GM18520 (cell line): ENCODE measurements at regions not wholly inside any gene's neighbourhood (a gene's known extent, or its start where the extent isn't known, plus 50 kb on each side); places are given as distances from the start of the nearest gene placed in this dataset.

Experiments used
- ATAC-seq: cut with Tn5 transposase; IDR thresholded peaks from one replicate; pipeline ENCODE4 v1.9.1; 2021; ENCODE audit not compliant: unreplicated experiment

DNA sequence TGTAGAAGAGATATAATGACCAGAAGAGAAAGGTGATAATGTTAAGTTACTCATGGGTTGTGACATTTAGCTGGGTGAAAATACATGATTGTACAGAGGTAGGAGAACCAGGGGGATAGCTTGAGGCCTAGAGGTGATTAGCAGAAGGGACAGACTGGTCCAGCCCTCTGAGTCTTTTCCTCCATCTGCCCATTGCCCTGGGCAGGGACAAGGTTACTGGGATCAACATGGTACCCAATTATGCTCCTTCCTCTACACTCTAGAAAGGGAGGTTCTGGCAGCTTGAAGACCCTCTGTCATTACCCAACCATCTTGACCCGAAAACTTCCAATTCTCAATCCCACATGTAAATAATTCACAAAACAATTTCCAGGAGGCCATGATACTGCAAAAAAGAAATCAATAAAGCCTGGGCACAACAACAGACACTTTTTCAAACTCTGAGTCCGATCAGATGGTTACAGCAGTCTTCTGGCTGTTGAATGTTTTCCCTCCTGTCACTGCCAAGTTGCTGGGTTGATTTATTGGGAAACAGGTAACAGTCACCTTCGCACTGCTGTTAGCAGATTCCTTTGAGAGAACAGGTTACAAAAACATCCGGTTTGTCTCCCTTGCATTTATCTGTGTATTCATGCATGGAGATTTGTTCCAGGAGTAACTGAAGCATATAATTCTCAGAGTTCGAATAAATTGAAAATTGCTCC is 239.1 kb upstream of the HTR2A start:
- ATAC-seq: no peak

DNA sequence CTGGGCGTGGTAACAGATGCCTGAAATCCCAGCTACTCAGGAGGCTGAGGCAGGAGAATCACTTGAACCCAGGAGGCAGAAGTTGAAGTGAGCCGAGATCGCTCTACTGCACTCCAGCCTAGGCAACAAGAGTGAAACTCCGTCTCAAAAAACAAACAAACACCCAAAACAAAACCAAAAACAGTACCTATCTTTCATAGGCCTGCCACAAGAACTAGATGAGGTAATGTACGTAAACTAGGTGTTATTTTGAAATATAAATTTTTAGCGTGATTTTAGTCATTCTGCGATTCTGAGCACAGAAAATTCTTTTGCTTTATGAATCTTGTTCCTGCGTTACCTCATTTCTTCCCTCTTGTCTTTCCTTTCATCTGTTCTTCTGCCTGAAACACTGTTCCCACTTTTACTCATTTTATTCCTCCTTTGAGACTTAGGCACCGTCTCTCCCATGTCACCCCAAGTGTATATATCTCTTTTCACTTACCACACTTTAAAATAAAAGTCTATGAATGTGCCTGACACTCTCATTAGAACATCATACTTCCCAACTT is 238.2 kb upstream of the HTR2A start:
- peak; percentile 68 for ATAC-seq

DNA sequence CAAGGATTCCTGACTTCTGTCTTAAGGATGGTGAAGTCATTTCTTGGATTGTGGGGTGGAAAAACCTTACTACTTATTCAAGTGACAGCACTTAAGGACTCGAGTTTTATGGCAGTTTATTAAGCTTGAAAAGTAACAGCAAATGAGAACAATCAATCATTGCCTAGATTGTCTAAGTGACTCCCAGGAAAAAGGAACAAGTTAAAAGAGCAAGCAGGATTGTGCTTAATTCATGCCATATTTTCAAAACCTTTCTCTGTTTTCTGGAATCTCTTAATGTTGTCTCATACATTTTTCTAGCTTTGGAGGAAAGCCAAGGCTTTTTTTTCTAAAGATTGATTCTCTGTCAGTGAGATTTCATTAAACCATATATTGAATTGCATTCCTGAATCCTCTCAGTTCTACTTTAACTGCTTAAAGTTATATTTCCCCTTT is 236.2 kb upstream of the HTR2A start:
- ATAC-seq: no peak

DNA sequence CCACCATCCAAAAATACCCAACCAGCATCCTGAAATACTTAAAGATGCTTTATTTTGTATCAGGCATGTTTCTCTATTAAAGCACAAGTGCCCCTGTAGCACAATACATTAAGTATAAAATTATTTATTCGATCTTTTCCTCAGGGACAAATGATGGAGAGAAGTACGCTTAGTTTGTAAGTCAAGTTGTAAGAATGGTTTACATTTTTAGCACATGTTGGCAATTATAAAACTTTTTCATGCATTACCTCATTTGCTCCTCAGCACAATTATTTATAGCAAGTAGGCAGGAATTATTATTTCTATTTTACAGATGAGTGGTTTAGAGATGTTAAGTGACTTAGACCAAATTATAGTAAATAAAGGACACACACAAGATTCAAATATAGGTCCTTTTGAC is 232.6 kb upstream of the HTR2A start:
- no peak for ATAC-seq

DNA sequence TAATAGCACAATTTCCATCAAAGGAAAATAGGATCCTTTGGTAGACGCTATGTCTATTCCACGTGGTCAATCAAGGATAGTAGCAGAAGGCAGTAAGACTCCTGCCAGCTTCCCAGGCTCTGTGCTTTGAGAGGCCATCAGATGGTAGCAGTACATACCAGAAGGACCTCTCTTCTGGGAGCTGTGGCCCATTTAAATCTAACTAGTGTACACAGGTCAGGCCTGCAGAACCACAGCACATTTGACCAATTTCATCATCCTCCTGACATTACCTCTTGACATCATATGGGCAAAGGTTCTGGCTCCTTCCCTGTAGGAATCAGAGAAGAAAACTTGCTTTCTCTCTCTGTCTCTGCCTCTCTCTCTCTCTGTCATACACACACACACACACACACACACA is 229.6 kb upstream of the HTR2A start:
- ATAC-seq: no peak

DNA sequence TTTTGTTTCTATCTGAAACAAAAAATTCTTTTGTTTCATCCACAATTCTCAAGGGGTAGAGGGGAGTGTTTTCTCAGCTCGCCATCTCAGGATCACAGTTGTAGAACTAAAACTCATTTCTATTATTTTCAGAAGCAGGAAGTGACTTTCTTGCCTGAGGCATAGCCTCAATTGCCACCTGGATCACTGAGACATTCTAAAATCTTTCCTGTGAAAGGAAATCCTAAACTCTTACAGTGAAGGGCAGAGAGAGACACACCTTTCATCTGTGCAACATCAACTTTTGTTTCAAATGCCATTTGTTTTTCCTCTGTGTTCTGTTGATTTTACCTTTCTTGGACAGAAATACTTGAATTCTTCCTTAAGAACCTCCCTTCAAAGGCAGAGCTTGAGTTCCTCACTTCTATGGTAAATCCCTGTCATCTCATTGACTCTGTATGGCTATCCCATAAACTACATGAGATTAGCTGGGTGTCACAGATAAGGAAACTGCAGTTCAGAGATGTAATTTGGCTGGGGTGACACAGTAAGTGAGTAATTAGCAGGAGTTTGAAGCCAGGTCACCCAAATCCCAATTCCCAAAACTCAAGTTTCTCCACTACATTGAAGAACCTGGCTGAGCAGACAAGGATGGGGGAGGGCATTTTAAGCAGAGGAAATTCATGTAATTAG is 224.4 kb upstream of the HTR2A start:
- ATAC-seq: no peak

DNA sequence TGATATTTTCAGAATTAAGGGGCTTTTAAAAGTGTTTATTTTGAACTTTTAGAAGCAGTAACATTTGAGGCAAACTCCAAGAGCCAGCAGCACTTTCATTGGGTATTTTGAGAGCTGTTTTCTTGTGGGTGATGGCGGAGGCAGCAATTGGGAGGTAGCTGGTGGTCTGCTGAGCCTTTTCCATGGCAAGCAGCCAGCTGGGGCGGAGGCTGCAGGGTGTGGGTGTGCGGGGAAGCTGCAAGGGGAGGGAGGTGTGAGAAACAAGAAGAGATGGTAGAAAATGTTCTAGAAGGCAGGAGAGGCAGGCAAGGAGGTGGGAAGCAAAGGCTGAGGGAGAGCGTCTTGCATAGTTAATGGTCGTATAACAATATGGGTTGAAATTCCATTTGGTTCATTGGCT is 223.4 kb upstream of the HTR2A start:
- no peak for ATAC-seq

DNA sequence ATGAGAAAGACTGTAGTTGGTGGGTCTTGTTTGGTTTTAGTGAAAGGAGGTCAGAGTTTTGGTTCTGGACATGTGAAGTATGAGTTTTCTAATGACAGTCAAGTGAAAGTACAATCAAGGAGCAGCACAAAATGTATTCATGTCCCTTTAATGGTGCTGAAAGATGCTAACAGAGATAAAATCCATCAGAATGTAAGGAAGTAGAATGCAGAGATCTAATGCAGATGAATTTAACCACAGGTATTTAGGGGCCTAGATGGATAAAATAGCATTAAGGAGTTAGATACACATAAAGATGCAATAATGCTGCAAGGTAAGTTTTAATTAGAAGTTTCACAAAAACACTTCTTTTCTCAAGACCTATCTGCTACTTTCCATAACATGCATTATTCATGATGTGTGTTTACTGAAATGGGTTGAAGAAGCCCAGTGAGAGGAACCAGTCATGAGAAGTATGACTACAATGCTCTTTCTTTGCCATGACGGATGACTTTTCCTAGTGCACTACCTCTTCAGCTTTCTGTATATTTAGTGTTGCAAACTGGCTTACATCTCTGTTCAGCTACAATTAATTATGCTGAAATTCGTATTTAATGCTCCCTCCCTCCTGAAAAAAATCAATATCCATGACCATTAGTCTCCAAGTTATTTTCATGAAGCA is 222.9 kb upstream of the HTR2A start:
- ATAC-seq: no peak

DNA sequence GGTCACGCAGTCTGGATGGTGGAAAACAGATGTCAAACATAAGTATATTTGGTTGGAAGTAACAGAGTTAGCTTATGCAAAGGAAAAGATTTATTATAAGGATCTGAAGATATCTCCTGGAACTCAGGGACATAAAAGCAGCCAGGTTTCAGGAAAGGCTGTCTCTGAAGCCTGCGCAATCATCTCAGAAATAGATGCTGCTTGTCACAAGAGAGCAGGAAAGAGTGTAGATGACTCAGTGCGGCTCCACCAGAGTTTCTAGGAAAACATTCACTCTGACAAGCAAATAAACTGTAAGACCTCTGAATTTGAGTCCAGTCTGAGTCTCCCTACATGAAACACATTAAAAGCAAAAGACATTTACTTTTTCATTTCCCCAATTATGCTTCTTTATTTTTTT is 220.4 kb upstream of the HTR2A start:
- ATAC-seq: no peak

DNA sequence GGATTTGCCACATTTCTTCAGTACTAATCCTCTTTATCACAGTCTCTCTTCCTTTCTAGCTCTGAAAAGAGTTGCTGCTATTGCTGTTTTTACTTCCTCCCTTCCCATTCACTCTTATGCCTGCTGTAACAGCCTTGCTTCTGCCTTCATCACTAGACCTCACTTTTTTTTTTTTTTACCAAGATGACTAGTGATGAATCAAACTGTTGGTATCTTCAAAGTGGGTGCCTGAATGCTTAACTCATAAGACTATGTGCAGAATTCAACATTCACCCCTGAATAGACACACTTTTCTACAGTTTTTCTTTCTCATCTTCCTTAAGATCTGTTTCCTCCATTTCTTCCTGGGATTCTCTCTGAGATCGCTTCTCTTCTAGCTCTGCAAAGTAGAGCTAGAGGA is 217.2 kb upstream of the HTR2A start:
- no peak for ATAC-seq

DNA sequence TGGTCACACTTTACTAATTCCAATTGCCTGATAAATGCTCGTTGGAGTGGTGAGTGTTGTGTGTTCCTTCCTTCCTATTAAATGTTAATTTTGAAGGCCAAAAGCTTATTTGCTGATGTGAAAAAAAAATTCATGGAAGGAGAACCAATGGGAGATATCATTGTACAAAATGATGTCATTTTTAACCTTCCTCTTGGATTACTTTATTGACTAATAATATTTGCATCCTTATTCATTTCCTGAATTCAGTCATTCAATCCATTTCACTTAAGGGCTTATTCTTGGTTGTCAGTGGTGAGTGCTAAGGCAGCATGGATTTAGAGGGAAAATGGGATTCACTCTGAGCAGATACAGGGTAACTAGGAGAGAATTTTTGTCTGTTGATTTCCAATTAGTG is 216.0 kb upstream of the HTR2A start:
- ATAC-seq: no peak

DNA sequence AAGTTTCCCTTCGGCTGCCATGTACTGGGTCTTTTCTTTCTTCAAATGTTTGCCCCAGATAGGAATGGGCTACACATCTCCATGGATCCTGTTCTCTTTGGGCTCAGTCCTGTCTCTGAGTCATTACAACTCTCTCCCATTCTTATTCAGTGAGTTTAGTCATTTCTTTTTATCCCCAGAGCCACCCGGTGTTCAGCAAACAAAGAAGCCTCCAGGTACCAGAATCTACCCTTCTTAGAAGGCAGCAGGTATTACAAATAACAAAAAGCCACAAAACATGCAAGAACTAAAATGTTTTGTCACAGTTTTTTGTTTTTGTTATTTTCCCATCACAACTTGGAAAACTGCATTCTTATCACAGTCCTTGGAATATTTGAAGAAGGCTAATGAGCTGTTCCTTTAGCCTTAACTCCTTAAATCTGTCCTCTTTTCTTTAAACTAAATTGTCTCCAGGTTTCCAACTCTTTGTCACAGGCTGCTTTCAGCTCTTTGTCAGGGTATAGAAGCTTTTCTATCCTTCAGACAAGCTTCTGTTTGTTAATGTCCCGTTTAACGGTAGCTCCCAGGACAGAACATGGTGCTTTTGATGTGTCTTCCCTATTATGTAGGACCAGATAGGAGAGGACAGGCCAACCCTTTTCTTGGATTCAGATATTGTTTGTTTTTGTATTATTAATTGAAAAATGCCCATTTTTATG is 215.5 kb upstream of the HTR2A start:
- ATAC-seq: no peak

DNA sequence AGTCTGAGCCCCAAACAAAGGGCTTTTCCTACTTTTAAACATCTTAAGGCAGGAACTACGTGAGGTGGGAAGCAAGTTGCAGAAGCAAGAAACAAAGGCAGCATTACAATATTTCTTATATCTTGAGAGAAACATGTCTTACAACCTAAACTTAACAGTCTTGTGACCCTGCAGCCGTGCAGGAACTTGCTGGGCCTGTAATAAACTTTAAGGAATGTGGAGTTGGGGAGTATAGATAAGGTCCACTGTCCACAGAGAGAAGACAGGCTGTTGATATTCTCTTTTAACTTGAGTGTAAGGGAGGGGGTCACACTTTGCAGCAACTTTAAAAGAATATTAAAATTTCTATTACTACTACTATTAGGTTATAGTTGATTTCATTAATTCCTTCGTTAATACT is 214.6 kb upstream of the HTR2A start:
- no peak for ATAC-seq

DNA sequence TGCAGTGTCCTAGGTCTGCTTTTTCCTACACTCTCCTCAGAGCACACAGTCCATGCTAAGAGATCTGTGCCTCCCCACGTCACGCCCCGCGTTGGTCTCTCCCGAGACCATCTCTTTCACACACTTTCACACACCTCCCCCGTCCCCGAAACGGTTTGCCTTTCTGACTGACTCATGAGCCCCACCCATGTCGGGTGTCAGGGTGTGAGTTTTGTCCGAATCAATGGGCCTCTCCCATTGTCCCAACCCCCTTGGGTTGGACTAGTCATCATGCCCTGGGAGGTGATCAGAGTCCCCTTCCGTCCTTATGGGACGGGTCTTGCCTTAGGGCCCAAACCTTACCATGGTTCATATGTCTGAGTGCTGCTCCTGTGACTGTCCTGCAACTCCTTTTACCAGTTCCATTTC is 214.0 kb upstream of the HTR2A start:
- ATAC-seq: no peak

DNA sequence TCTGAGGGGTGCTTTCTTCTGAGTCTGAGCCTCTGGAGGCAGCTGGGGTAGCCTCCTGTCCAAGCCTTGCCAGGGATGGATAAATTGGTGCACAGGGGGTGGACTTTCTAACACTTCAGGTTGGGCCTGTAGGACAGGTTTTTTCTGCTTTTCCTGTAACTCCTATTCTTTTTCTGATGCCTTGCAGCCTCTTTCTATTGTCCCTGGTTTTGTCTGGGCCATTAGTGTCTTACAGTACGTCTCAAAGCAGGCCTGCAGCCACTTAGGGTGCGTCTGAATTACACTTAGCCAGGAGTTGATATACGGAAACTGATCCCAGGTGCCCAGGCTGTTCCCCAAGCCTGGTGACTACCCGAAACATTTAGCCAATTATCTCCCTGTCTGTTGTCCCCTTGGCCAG is 213.3 kb upstream of the HTR2A start:
- ATAC-seq: no peak

DNA sequence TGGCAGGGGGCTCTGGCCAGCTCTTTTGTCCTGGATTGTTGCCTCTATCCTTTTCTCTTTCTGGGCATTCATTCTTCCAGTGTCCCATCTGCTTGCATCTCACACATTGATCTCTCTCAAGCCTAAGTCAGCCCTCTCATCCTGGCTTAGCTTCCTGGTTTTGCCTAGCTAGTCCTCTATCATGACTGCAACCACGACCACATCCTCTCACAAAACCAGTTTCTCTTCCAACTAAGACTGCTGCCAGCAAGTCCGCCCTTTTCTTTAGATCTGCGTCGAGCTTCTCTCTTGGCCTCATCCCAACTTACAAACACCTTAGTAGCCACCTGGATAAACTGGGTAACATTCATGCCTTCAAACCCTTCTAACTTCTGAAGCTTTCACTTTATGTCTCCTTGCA is 212.2 kb upstream of the HTR2A start:
- ATAC-seq: peak; percentile 46

DNA sequence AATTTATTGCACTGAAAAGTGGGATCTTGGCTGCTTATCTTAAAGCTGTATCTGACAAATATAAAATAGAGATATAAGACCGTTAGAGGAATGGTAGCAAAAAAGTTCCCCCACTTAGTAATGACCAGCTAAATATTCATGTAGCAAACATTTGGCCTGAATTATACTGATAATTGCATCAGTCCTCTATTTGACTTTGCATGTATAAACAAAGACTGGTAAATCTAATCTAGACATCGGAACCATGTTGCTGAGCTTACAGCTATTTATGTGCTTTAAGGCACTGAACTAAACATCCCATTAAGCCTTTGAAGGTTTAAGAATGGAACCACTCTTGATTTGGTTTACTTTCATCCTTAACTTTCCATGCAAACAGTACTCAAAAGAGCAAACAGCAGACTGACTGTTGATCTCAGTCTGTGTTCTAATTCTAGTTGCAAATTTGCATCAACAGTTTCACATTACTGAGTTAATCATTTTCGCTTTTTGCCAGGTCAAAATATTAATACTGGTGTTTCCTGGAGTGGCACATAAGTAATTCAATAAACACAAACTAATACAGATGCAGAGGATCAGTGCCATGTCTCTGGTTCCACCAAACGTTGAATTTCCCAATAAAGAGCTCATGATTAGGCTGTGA is 203.5 kb upstream of the HTR2A start:
- peak; percentile 90 for ATAC-seq

DNA sequence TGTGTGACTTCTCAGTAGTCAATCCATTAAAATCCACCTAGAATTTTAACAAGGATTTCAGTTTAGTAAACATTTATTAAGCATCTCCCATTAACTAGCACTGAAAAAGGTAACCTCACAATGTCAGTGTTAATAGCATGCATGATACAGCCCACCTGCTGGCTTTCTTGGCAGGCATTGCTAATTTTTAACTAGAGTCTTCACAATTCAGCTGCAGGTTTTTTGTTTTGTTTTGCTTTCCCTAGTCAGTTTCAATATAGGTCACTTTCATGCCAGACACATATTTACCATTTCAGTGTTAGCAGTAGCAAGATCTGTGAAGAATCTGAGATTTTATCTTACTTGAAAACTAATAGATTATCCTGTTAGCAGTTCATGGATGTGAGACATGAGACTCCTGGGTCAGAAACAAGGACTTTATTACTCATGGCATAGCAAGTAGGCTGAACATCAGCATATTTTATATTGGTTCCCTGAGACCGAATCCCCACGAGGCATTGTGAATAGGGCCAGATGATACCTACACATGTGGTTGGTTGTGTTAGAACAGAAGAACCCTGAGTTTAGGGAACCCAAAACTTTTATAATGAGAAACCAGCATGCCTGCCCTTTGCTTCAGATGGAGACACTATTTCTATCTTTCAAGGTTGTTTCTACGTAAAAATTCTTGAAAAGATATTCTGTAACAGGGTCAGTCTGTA is 198.0 kb upstream of the HTR2A start:
- peak; percentile 88 for ATAC-seq

DNA sequence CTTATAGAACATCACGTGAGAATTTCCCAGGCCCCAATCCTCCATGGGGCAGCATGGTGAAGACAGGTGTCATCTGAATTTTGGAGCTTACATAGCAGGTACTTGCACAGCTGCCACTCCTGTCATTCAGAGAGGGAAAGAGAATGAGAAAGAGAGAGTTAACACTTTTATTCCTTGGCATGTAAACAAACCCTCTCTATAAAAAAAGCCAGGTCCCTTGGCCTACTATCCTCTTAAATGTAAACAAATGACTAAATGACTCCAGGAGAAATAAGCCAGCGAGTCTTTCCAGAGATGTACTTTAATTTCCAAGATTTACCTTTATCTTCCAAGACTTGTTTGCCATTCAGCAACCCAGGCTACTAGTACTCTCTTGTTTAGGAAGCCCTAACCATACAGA is 195.3 kb upstream of the HTR2A start:
- ATAC-seq: no peak

DNA sequence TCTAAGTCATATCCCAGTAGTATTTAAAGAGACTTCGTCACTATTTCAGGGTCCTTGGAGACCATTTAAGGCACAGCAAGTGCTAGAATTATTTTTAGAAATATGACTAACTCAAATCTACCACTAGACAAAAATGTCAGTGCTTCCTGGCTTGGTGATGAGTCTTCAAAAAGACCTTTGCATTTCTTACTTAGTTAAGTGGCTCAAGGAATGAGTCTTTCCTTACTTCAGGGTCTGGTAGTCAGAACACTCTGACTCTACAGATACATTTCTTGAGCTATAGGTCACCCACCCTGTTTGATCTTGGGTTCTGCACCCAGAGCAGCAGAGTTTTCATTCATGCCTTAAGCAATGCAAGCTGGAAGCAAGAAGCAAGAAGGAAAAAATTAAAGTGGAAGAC is 191.0 kb upstream of the HTR2A start:
- ATAC-seq: no peak
